ENCODE measurements at regions not wholly inside any gene's neighbourhood (a gene's known extent, or its start where the extent isn't known, plus 50 kb on each side); places are given as distances from the start of the nearest gene placed in this dataset.

- Histone ChIP-seq H3K18ac (ENCODE audit: insufficient read length, low read depth, low read length) (no peak overlapping the region), H3K56ac (ENCODE audit: insufficient read length, low read depth, low read length) (no peak overlapping the region), H4K8ac (replicated peaks; ENCODE audit: insufficient read length, low read depth, low read length) (no peak overlapping the region), H2BK15ac (ENCODE audit: low read depth, low read length) (no peak overlapping the region), H2BK12ac (ENCODE audit: insufficient read length, low read depth, low read length) (no peak overlapping the region), H4K91ac (ENCODE audit: insufficient read length, low read depth, low read length) (no peak overlapping the region), H3K14ac (ENCODE audit: insufficient read depth, low read length) (no peak overlapping the region), H3K27me3 (ENCODE audit: insufficient read depth, low read length) (no peaks in the 10 kb centered on the region; the same call in 1 of the 2 replicates), H3K4me2 (ENCODE audit: insufficient read depth, insufficient read length, low read length) (peak overlapping the region; percentile 97), H3K27ac (ENCODE audit: insufficient read length, low read depth, low read length) (no peak overlapping the region), H2AK5ac (ENCODE audit: insufficient read length, low read length) (no peak overlapping the region), H3K9me3 (ENCODE audit: control insufficient read depth, low read depth, low read length) (no peaks in the 10 kb centered on the region), H2AFZ (ENCODE audit: low read length) (peak overlapping the region; percentile 92), H3K23ac (ENCODE audit: insufficient read length, low read depth, low read length) (no peak overlapping the region), H2BK5ac (ENCODE audit: insufficient read length, low read length) (no peak overlapping the region), H3K9ac (ENCODE audit: extremely low read depth, insufficient read length, low read length) (no peak overlapping the region), H2BK120ac (ENCODE audit: low read depth, low read length, poor library complexity, severe bottlenecking) (no peak overlapping the region), H3T11ph (ENCODE audit: low read length) (no peak overlapping the region), H2BK20ac (ENCODE audit: low read depth, low read length, poor library complexity, severe bottlenecking) (no peak overlapping the region), H3K23me2 (ENCODE audit: insufficient read length, low read depth, low read length, poor library complexity, severe bottlenecking) (peaks cover 5% of the 10 kb centered on the region), H3K79me2 (ENCODE audit: insufficient read depth, low read length) (no peaks in the 10 kb centered on the region), H3K4ac (ENCODE audit: low read depth, low read length) (no peak overlapping the region), H4K5ac (ENCODE audit: insufficient read length, low read depth, low read length) (no peak overlapping the region), H3K4me1 (ENCODE audit: insufficient read depth, low read length) (peaks cover 2% of the 10 kb centered on the region; the same call in 1 of the 2 replicates), H3K79me1 (ENCODE audit: insufficient read depth, low read depth, low read length, poor library complexity, severe bottlenecking) (no peaks in the 10 kb centered on the region), H4K20me1 (ENCODE audit: control insufficient read depth, insufficient read depth, insufficient read length) (peaks cover 3% of the 10 kb centered on the region)
- TF ChIP-seq CTCF (conservative IDR thresholded peaks at IDR 0.05): no peak
- Mint-ChIP-seq H3K9me3 (no peaks in the 10 kb centered on the region), H3K4me3 (peak overlapping the region; percentile 64 to 87), H3K36me3 (ENCODE audit: insufficient read depth in 1 of 3, low read depth in 3 of 3) (no peaks in the 10 kb centered on the region), H3K4me1 (peaks cover 10% of the 10 kb centered on the region in 2 experiments), H3K27me3 (ENCODE audit: low read depth) (no peaks in the 10 kb centered on the region; the same call in 1 of the 2 replicates), H3K27ac (peak overlapping the region; percentile 51 to 82 (median 57); a peak in 5 of 7 replicates)
- peak; percentile 88 for DNase-seq
- no CpG with 5 or more reads among the region's 17 CpGs for WGBS (ENCODE audit: extremely low coverage, insufficient read length, low lambda C conversion rate)
Measured at GRCh38 chr13:95403349-95404140, 102.3 kb upstream of the ABCC4 start.

Data from H9 (cell line).